ENCODE measurements at regions not wholly inside any gene's neighbourhood (a gene's known extent, or its start where the extent isn't known, plus 50 kb on each side); places are given as distances from the start of the nearest gene placed in this dataset.

GRCh38 chr3:127097072-127097405 lies 95.9 kb upstream of the PRR23E start:
- TF ChIP-seq, protein P1, sequence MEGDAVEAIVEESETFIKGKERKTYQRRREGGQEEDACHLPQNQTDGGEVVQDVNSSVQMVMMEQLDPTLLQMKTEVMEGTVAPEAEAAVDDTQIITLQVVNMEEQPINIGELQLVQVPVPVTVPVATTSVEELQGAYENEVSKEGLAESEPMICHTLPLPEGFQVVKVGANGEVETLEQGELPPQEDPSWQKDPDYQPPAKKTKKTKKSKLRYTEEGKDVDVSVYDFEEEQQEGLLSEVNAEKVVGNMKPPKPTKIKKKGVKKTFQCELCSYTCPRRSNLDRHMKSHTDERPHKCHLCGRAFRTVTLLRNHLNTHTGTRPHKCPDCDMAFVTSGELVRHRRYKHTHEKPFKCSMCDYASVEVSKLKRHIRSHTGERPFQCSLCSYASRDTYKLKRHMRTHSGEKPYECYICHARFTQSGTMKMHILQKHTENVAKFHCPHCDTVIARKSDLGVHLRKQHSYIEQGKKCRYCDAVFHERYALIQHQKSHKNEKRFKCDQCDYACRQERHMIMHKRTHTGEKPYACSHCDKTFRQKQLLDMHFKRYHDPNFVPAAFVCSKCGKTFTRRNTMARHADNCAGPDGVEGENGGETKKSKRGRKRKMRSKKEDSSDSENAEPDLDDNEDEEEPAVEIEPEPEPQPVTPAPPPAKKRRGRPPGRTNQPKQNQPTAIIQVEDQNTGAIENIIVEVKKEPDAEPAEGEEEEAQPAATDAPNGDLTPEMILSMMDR (IDR thresholded peaks at IDR 0.05): no peak
- TF ChIP-seq POLR2A (IDR thresholded peaks at IDR 0.05) (no peak), EP300 (IDR thresholded peaks at IDR 0.05) (no peak)

All from ovary (tissue), 3 donors.